Endodermal cell (in vitro differentiated cells): ENCODE measurements at regions not wholly inside any gene's neighbourhood (a gene's known extent, or its start where the extent isn't known, plus 50 kb on each side); places are given as distances from the start of the nearest gene placed in this dataset.

Experiments used
- DNase-seq: peaks from one replicate; pipeline ENCODE4 v3.0.0-alpha.2; 2017
- H3K27ac ChIP-seq: 2 replicates; pipeline ENCODE4 v1.5.1; 2013; ENCODE audit warnings: mild to moderate bottlenecking, low read depth, low read length, moderate library complexity
- H3K27me3 ChIP-seq: 2 replicates; pipeline ENCODE4 v1.6.1; 2013; ENCODE audit warnings: mild to moderate bottlenecking, low read length, moderate library complexity; ENCODE audit not compliant: insufficient read depth, control insufficient read depth, poor library complexity, severe bottlenecking
- H3K36me3 ChIP-seq: 2 replicates; pipeline ENCODE4 v1.7.0; 2013; ENCODE audit warnings: mild to moderate bottlenecking, low read length, moderate library complexity; ENCODE audit not compliant: control insufficient read depth, insufficient read depth
- H3K4me1 ChIP-seq: one replicate; pipeline ENCODE4 v1.7.0; 2013; ENCODE audit warnings: low read length; ENCODE audit not compliant: control insufficient read depth, insufficient read depth
- H3K4me3 ChIP-seq: 2 replicates; pipeline ENCODE4 v1.5.1; 2013; ENCODE audit warnings: mild to moderate bottlenecking, low read length, moderate library complexity
- H3K9ac ChIP-seq: 2 replicates; pipeline ENCODE4 v1.6.1; 2013; ENCODE audit warnings: mild to moderate bottlenecking, low read length, moderate library complexity; ENCODE audit not compliant: poor library complexity, severe bottlenecking; ENCODE audit errors: extremely low read depth
- H3K9me3 ChIP-seq: 2 replicates; pipeline ENCODE4 v1.6.1; 2013; ENCODE audit warnings: mild to moderate bottlenecking, low read length, moderate library complexity; ENCODE audit not compliant: control insufficient read depth
- H3K27ac Mint-ChIP-seq: 2 replicates; pipeline ENCODE4 v1.8.0; 2020; ENCODE audit warnings: mixed read lengths
- H3K27me3 Mint-ChIP-seq: 2 replicates; pipeline ENCODE4 v1.8.0; 2021; ENCODE audit warnings: mild to moderate bottlenecking, mixed read lengths; ENCODE audit not compliant: insufficient read depth
- H3K36me3 Mint-ChIP-seq: 2 replicates; pipeline ENCODE4 v1.8.0; 2020; ENCODE audit warnings: low read depth, mixed read lengths
- H3K4me1 Mint-ChIP-seq: 2 replicates; pipeline ENCODE4 v1.8.0; 2020; ENCODE audit warnings: mixed read lengths
- H3K4me3 Mint-ChIP-seq: 2 replicates; pipeline ENCODE4 v1.8.0; 2020; ENCODE audit warnings: mild to moderate bottlenecking, moderate library complexity, mixed read lengths
- H3K9me3 Mint-ChIP-seq: 2 replicates; pipeline ENCODE4 v1.8.0; 2020; ENCODE audit warnings: mild to moderate bottlenecking, mixed read lengths
- CTCF ChIP-seq: fragments of 200-600 bp; sonication (generic); conservative IDR thresholded peaks from 2 replicates; pipeline ENCODE4 v1.5.0; 2021; ENCODE audit warnings: antibody characterized with exemption, mild to moderate bottlenecking
- WGBS, 2 experiments: methylation state at CpG; one replicate each; pipeline versions ENCODE4 v1.1.5 to v1.1.7; 2013; ENCODE audit warnings: missing lambda C conversion rate in 2 of 2, mixed read lengths in 1 of 2; ENCODE audit not compliant: insufficient coverage in 1 of 2, insufficient read length in 1 of 2; 5-methylcytosine and 5-hydroxymethylcytosine counted together

GRCh38 chr12:19901841-19902240 lies 462.5 kb downstream of the AEBP2 start:
- Histone ChIP-seq H3K36me3 (no peaks in the 10 kb centered on the region), H3K27ac (no peak overlapping the region), H3K4me3 (no peak overlapping the region), H3K4me1 (no peaks in the 10 kb centered on the region), H3K27me3 (no peaks in the 10 kb centered on the region), H3K9ac (no peak overlapping the region), H3K9me3 (no peaks in the 10 kb centered on the region)
- DNase-seq = no peak
- Mint-ChIP-seq H3K36me3 (no peaks in the 10 kb centered on the region), H3K27me3 (no peaks in the 10 kb centered on the region), H3K9me3 (peaks cover 2% of the 10 kb centered on the region), H3K4me3 (no peak overlapping the region), H3K4me1 (peaks cover 5% of the 10 kb centered on the region), H3K27ac (no peak overlapping the region)
- TF ChIP-seq CTCF = no peak
- WGBS, 2 experiments = no CpG with 5 or more reads among the region's 1 CpG

GRCh38 chr12:19904819-19905218 lies 463.5 kb upstream of the PDE3A start:
- H3K27ac ChIP-seq = no peak overlapping the region
- H3K4me1 Mint-ChIP-seq = peaks cover 5% of the 10 kb centered on the region
- no peak for TF ChIP-seq CTCF
- H3K27me3 Mint-ChIP-seq = no peaks in the 10 kb centered on the region
- no peaks in the 10 kb centered on the region for H3K27me3 ChIP-seq
- H3K27ac Mint-ChIP-seq = no peak overlapping the region
- H3K9ac ChIP-seq = no peak overlapping the region
- H3K36me3 Mint-ChIP-seq = no peaks in the 10 kb centered on the region
- H3K4me3 Mint-ChIP-seq = no peak overlapping the region
- H3K4me3 ChIP-seq = no peak overlapping the region
- H3K36me3 ChIP-seq = no peaks in the 10 kb centered on the region
- H3K9me3 ChIP-seq = no peaks in the 10 kb centered on the region
- DNase-seq = no peak
- no peaks in the 10 kb centered on the region for H3K9me3 Mint-ChIP-seq
- 56 to 60% methylated on average over 1 of the region's 1 CpG for WGBS, 2 experiments
- no peaks in the 10 kb centered on the region for H3K4me1 ChIP-seq

- no peaks in the 10 kb centered on the region for H3K27me3 Mint-ChIP-seq
- no peak for DNase-seq
- no peaks in the 10 kb centered on the region for H3K9me3 Mint-ChIP-seq
- H3K36me3 Mint-ChIP-seq = no peaks in the 10 kb centered on the region
- Histone ChIP-seq H3K4me1 (no peaks in the 10 kb centered on the region), H3K27me3 (no peaks in the 10 kb centered on the region), H3K9me3 (no peaks in the 10 kb centered on the region), H3K4me3 (no peak overlapping the region), H3K9ac (no peak overlapping the region), H3K27ac (no peak overlapping the region), H3K36me3 (no peaks in the 10 kb centered on the region)
- 82% methylated on average over 3 of the region's 3 CpGs; no CpG with 5 or more reads in 1 of the 2 experiments for WGBS, 2 experiments
- no peak for TF ChIP-seq CTCF
- peaks cover 14% of the 10 kb centered on the region for H3K4me1 Mint-ChIP-seq
- H3K27ac Mint-ChIP-seq = no peak overlapping the region
- no peak overlapping the region for H3K4me3 Mint-ChIP-seq
Observed at GRCh38 chr12:19908830-19909229, 459.5 kb upstream of the PDE3A start.
